ENCODE measurements at regions not wholly inside any gene's neighbourhood (a gene's known extent, or its start where the extent isn't known, plus 50 kb on each side); places are given as distances from the start of the nearest gene placed in this dataset.

DNA sequence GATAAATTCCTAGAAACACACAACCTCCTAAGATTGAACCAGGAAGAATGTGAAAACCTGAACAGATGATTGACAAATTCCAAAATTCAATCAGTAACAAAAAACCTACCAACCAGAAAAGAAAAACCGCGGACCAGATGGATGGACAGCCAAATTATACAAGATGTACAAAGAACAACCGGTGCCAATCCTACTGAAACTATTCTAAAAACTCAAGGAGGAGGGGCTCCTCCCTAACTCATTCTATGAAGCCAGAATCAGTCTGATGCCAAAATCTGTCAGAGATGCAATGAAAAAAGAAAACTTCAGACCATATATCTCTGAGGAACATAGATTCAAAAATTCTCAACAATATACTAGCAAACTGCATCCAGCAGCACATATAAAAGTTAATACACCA, 262.4 kb upstream of the DAB1 start:
- Histone ChIP-seq H3K9me3 (no peaks in the 10 kb centered on the region), H3K4me1 (no peaks in the 10 kb centered on the region), H3K27me3 (no peaks in the 10 kb centered on the region), H3K27ac (no peak overlapping the region), H3K4me3 (no peak overlapping the region), H3K36me3 (no peaks in the 10 kb centered on the region)
- ATAC-seq (no peak), DNase-seq (no peak)
- TF ChIP-seq, protein P1, sequence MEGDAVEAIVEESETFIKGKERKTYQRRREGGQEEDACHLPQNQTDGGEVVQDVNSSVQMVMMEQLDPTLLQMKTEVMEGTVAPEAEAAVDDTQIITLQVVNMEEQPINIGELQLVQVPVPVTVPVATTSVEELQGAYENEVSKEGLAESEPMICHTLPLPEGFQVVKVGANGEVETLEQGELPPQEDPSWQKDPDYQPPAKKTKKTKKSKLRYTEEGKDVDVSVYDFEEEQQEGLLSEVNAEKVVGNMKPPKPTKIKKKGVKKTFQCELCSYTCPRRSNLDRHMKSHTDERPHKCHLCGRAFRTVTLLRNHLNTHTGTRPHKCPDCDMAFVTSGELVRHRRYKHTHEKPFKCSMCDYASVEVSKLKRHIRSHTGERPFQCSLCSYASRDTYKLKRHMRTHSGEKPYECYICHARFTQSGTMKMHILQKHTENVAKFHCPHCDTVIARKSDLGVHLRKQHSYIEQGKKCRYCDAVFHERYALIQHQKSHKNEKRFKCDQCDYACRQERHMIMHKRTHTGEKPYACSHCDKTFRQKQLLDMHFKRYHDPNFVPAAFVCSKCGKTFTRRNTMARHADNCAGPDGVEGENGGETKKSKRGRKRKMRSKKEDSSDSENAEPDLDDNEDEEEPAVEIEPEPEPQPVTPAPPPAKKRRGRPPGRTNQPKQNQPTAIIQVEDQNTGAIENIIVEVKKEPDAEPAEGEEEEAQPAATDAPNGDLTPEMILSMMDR (IDR thresholded peaks at IDR 0.05), result no peak
- no peak for TF ChIP-seq POLR2A (IDR thresholded peaks at IDR 0.05)
- intact Hi-C loops (cut with DNase I), result no loop called here
- WGBS (ENCODE audit: insufficient coverage, low coverage, low lambda C conversion rate, missing lambda C conversion rate), result 96% methylated on average over 3 of the region's 3 CpGs

DNA sequence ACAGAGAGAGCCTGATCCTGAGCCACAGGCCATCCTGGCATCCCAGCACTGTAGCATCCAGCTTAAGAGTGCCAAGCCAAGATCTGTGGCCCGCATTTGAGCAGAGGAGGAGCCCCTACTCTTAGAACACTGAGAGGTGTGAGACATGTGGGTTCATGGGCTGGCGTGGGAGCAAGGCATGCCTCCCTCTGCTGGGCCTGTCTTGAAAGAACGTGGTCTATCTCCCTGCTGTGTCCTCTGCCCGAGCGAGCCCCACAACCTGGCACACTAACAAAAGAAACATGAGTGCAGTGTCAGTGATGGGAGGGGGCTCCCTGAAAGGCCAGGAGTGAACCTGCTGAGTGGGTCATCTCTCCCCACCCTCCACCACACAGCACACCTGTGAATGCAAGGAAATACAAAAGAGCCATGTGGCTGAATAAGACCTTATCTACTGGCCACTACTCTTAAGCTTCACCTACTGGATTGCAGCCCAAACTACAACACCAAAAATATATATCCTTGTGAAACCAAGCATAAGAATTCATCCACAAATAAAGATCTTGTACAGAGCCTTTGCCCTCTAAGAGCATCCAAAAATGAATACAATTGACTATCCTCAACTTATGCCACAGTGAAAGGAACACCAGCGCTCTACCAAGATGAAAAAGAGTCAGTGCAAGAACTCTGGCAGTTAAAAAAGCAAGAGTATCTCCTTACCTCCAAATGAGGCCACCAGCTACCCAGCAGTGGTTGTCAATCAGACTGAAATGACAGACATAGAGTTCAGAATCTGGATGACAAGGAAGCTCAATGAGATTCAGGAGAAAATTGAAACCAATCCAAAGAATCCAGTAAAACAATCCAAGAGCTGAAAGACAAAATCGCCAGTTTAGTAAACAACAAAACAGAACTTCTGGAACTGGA, 259.4 kb upstream of the DAB1 start:
- no peaks in the 10 kb centered on the region for H3K27me3 ChIP-seq
- H3K9me3 ChIP-seq, result no peaks in the 10 kb centered on the region
- H3K4me3 ChIP-seq, result no peak overlapping the region
- TF ChIP-seq, protein P1 (IDR thresholded peaks at IDR 0.05), result no peak
- no peak for TF ChIP-seq POLR2A (IDR thresholded peaks at IDR 0.05)
- H3K27ac ChIP-seq, result no peak overlapping the region
- H3K36me3 ChIP-seq, result no peaks in the 10 kb centered on the region
- intact Hi-C loops (cut with DNase I), result no loop called here
- no peaks in the 10 kb centered on the region for H3K4me1 ChIP-seq
- no peak for ATAC-seq
- WGBS (ENCODE audit: insufficient coverage, low coverage, low lambda C conversion rate, missing lambda C conversion rate), result 31% methylated on average over 3 of the region's 7 CpGs
- no peak for DNase-seq

DNA sequence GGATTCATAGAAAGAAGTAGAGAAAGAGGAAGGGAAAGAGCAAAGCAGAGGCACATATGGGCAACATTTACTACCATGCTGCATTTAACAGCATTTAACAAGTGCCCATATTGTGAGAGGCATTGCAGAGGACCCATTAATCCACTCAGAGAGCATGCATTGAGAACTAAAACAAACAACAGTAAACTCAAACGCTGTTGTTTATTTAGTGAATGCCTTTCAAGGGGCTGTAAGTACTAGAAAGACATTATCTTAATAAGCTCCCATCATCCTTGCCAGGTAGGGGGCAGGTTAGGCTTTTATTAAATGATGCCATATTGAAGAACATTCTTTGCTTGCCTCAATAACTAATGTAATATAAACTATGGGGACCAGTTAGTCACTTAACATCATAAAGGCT, 254.3 kb upstream of the DAB1 start:
- no peak for ATAC-seq
- 8% methylated on average over 1 of the region's 1 CpG for WGBS (ENCODE audit: insufficient coverage, low coverage, low lambda C conversion rate, missing lambda C conversion rate)
- H3K27me3 ChIP-seq, result no peaks in the 10 kb centered on the region
- TF ChIP-seq, protein P1 (IDR thresholded peaks at IDR 0.05), result no peak
- no peak for TF ChIP-seq POLR2A (IDR thresholded peaks at IDR 0.05)
- H3K36me3 ChIP-seq, result no peaks in the 10 kb centered on the region
- no peak for DNase-seq
- no peak overlapping the region for H3K4me3 ChIP-seq
- H3K4me1 ChIP-seq, result no peaks in the 10 kb centered on the region
- intact Hi-C loops (cut with DNase I), result no loop called here
- no peak overlapping the region for H3K27ac ChIP-seq
- no peaks in the 10 kb centered on the region for H3K9me3 ChIP-seq

DNA sequence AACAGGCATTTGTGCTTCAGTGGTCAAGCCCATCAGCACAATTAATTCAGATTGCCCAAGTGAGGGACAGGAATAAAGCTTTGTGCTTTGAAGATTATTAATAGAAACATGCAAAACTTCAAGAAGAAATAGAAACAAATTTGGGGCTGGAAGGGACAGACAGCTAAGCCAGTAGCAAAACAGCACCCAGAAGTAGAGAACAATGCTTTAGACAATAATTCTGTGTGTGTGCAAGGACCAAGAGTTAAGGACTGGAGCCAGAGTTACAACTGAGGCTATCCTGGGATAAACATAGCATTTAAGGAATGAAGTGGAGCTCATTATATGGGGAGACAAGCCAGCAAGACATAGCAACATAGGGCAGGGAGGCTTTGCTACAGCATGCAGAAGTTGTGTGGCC, 251.9 kb upstream of the DAB1 start:
- Histone ChIP-seq H3K9me3 (no peaks in the 10 kb centered on the region), H3K36me3 (no peaks in the 10 kb centered on the region), H3K27me3 (no peaks in the 10 kb centered on the region), H3K27ac (no peak overlapping the region), H3K4me3 (no peak overlapping the region), H3K4me1 (no peaks in the 10 kb centered on the region)
- no peak for DNase-seq
- ATAC-seq, result no peak
- intact Hi-C loops (cut with DNase I), result no loop called here
- TF ChIP-seq POLR2A (IDR thresholded peaks at IDR 0.05), result no peak
- TF ChIP-seq, protein P1 (IDR thresholded peaks at IDR 0.05), result no peak
